ENCODE measurements at regions not wholly inside any gene's neighbourhood (a gene's known extent, or its start where the extent isn't known, plus 50 kb on each side); places are given as distances from the start of the nearest gene placed in this dataset.

- no peak for DNase-seq
These were observed 796.2 kb downstream of the NR2F2 start for GRCh38 chr15:97126553-97127233.

- DNase-seq: no peak
These were observed 799.2 kb downstream of the NR2F2 start for GRCh38 chr15:97129674-97130073.

DNA sequence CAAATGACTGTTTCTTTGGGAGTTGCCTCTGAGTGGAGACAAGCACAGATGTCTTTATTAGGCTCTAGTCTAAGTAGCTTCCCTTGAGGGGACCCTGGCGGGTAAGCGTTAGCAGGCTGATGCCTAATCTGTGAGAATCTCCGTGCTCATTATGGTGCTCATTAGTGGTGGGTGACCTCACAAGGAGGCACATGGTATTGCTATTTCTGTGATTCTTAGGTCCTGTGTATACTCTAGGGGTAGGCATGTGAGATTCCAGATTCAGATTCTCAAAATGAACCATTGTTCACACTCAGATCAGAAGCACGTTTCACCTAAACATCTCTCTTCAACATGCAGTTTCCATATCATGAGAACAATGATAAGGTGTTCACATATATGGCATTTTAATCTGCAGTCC lies 809.7 kb downstream of the NR2F2 start:
- no peak for DNase-seq

DNA sequence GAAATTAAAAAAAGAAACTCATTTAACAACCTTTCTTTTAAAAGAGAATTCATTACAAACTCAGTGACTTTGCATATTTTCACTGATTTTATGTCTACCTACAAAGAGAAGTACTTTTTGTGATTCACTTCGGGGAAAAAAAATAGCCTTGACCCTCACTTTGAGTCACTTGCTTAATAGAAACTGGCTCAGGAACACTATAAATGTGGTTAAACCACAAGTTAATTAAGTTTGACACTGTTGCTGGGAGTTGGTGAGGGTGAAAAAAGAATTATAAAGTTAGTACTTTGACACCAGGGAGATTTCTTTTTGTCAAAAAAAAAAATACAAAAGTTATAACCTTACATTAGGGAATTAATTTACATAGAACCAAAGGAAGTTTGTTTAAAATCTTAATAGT lies 810.9 kb downstream of the NR2F2 start:
- no peak for DNase-seq

DNA sequence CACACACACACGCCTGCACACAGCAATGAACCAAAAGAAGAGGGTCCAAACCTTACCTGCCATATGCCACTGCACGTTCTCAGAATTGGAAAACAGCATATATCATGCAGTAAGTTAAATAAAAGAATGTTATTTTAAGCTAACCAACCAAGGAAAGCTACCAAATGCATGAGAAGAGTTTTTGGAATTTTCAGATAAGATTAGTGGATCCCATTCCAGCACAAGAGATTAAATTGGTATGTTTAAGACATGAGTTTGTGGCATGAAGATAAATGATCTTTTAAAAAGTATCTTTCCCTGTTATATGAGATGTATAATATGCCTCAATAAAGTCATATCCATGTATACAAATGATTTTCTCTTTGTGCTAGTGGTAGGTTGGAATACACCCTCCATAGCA lies 811.4 kb downstream of the NR2F2 start:
- no peak for DNase-seq

GRCh38 chr15:97143592-97144376 lies 813.3 kb downstream of the NR2F2 start:
- no peak for DNase-seq

- DNase-seq: no peak
These were observed 813.8 kb downstream of the NR2F2 start for GRCh38 chr15:97144377-97144711.

GRCh38 chr15:97146929-97147870 lies 813.3 kb upstream of the ARRDC4 start:
- no peak for DNase-seq

GRCh38 chr15:97153356-97153965 lies 807.0 kb upstream of the ARRDC4 start:
- DNase-seq: no peak

- no peak for DNase-seq
These were observed 803.7 kb upstream of the ARRDC4 start for GRCh38 chr15:97156739-97157265.

DNA sequence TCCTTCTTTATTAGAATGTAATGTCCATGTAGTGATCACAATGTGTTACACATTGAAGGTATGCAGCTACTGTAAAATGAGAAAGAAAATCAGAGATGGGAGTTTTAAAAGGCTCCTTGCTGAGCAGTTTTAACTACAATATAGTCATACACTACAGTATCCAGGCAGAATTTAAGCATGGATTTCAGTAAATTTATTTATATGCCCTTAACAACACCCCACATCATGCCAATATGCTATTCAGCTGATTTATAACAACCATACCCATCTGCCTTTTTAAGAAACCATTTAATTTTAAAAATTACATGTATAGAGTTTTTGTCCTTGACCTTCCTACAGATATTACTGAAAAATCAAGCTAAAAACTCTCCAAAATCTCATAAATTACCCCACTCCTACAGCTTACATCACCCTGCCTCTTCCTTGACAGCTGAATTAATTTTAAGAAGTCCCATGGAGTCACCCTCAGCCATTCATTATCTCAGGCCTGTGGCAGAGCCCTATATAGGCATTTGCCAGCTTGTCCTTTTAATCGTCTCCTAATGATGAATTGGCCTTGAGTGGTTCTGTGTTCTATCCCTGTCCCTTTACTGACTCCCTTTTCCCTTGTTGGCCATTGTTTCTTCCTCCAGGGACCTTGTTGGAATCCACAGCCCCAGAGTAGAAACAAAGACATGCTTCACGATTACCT lies 797.6 kb upstream of the ARRDC4 start:
- no peak for DNase-seq

- DNase-seq: no peak
These were observed 795.3 kb upstream of the ARRDC4 start for GRCh38 chr15:97165205-97165604.

DNA sequence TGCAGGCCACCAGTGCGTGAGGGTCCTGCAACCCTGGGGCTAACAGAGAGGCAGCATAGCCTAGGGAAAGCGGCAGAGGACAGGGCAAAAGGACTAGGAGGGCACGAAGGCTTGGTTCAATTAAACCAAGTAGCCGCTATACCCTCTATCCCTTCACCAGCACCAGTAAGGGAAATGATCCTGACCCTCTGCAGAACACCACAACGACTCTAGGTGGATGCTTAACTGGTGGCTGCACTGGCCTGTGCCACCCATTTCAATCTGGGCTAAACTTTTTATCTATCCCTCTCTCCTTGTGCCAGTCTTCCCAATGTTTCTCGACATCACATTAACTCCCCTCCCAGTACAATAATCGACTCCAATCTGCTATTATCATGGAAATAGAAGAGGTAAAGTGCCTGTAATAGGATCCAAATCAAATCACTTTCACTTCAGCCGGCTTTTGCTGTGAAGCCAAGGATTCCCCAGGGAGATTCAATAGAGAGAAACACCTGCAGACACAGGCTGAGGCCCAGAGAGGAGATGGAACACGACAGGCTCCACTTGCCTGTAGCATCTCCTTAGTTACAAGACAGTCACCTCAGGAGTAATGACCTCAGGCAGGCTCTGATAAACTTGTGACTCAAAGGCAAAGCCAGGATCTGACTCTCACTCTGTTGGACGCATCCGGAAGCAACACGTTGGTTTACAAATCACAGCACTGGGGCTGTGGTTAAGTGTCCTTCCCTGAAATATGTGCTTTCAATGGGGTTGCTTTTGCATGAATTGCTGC lies 791.6 kb upstream of the ARRDC4 start:
- DNase-seq: no peak

DNA sequence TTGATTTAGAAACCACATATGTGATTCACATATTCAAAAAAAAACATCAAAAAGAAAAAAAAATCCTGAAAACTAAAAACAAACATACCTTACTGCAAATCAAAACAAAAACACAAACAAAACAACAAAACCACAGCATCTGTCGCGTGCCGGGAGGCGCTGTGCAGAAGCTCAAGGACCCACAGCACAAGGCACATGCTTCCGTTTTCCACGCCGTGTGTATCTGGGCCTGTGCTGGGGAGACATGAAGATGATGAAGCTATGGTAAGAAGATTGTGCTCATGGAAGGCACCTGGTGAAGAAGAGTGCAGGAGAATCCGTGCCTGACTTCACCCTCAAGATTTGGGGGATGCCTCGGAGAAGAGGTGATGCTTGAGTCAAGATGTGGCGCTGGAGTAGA lies 788.9 kb upstream of the ARRDC4 start:
- DNase-seq: no peak

DNA sequence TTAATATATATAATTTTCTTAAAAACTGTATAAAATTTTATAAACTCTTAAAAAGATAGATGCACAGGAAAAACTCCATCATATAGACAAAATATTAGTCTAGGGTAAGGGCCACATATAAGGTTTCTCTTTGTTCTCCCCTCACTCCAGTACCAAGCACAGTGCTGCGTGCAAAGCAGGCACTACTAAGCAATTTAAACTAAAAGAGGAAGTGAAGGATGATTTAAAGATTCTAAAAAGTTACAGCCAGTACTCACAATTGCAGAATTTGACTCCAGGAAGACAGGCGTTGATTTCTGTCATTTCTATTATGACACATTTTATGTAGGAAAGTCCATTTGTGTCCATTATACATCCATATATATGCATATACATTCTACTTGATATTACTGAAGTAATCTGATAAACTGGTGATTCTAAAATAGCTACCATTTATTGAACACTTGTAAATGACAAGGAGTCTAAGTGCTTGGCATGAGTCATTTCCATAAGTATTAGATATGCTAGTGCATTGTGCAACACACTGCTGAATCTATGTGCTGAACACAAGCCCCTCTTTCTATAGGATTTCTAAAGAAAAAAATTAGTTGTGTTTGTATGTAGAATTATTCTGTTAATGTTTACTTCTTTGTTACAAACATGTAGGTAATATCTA lies 785.5 kb upstream of the ARRDC4 start:
- DNase-seq: no peak

DNA sequence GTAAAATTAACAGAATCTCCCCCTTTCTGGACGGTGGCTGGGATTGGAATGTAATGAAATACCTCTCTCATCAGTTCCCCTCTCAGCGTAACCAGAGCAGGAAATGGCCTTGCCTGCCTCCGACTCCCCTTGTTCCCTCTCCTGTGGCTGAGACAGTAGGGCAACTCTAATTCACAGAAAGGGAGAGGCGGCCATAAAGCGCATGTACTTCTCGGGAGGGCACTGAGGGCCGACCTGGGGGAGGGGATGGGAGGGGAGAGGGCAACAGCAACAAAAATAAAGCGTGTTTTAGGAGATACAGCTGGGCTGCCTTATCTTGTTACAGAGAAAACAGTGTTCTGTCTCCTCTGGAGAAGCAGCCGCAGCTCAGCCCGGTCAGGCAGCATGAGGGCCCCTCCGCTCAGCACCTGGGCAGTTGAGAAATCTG lies 783.3 kb upstream of the ARRDC4 start:
- no peak for DNase-seq

DNA sequence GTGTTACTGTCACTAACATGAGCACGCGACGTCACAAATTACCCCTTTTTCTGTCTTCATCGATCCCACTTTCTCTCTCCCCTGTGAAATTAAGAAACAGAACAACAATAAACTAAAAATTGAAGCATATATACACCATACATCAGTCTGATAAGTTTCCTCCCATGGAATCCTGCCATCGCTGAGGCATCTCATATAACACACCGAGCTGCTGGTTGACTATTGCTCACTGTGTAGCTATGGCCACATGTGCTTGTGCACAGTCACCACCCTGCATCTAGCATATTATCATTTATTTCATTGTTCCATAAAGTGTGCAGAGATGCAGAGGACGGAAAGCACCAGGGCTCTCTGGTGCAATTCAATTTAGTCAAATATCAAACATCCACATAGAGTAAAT lies 777.9 kb upstream of the ARRDC4 start:
- no peak for DNase-seq

DNA sequence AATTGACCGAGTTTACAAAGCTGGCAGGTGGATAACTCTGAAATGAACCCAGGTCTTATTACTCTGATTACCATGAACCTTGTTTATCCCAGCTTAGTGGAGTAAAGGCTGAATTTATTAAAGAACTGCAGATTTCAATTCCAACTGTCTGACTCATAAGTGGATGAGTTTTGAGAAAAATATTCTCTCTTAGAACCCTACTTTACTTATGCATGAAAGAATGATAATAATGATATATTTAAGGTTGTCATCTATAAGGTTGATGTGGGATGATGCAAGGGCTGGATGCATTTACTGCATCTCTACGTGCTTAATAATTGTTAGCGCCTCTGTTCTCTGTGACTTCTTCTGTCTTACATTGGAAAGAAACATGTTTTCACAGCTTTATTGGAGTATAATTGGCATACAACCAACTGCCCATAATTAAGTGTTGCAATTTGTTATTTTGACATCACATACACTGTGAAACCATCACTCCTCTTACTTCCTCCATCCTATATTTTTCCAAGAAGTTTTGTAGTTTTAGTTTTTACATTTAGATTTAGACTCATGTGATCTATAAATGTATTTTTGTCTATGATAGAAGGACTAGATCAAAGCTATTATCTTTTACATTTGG lies 771.2 kb upstream of the ARRDC4 start:
- no peak for DNase-seq

DNA sequence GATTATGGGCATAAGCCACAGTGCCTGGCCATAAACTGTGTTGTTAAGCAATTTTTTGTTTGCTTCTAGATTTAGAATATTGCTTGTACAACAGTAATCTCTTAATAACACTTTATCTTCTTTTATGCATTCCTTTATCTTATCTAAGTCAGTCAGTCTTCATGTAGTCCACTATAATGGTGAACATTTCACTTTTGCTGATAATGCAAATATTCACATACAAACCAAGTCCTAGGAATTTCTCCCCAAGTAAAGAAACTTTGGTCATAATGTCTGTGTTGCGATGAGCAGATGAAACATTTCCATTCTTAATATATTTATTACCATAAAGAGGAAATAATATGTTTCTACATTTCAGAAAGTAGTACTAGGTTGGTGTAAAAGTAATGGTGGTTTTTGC lies 765.8 kb upstream of the ARRDC4 start:
- DNase-seq: no peak
